Stimulated activated naive CD8-positive, alpha-beta T cell treated with anti-CD3 and anti-CD28 coated beads, Interleukin-15, amount 100 ng/mL, for 72 hours (primary cell): ENCODE measurements at regions not wholly inside any gene's neighbourhood (a gene's known extent, or its start where the extent isn't known, plus 50 kb on each side); places are given as distances from the start of the nearest gene placed in this dataset.
"Not testable (repeated sequence)": the region's sequence is repeated elsewhere in the genome, so short reads cannot be mapped to it uniquely, and the experiment has no call there.

Source experiments
- ATAC-seq: fragments of 150-1000 bp; cut with Tn5 transposase; 2 replicates; pipeline ENCODE4 v1.10.0; 2021; ENCODE audit warnings: mild to moderate bottlenecking, moderate library complexity
- DNase-seq, 2 donors: peaks; one replicate each; pipeline ENCODE4 v3.0.0; 2021 to 2022
- H3K27ac Mint-ChIP-seq, 2 donors: one replicate each; pipeline ENCODE4 v1.8.0; 2022; ENCODE audit warnings: mild to moderate bottlenecking in 2 of 2, mixed read lengths in 2 of 2, moderate library complexity in 2 of 2
- H3K27me3 Mint-ChIP-seq: one replicate; pipeline ENCODE4 v1.8.0; 2022; ENCODE audit warnings: mixed read lengths
- H3K4me1 Mint-ChIP-seq: one replicate; pipeline ENCODE4 v1.8.0; 2022; ENCODE audit warnings: mild to moderate bottlenecking, mixed read lengths
- H3K4me3 Mint-ChIP-seq, 2 donors: one replicate each; pipeline ENCODE4 v1.8.0; 2022; ENCODE audit warnings: mild to moderate bottlenecking in 2 of 2, mixed read lengths in 2 of 2, moderate library complexity in 1 of 2
- H3K9me3 Mint-ChIP-seq, 2 donors: one replicate each; pipeline ENCODE4 v1.8.0; 2022; ENCODE audit warnings: mixed read lengths in 2 of 2

- Mint-ChIP-seq H3K27ac (no peak overlapping the region), H3K27me3 (peaks cover 30% of the 10 kb centered on the region), H3K9me3 (no peaks in the 10 kb centered on the region), H3K4me3 (no peak overlapping the region), H3K4me1 (no peaks in the 10 kb centered on the region)
- ATAC-seq, result no peak
- DNase-seq, result no peak
Observed at GRCh38 chr17:34750004-34750403, 170.6 kb downstream of the TMEM132E start.

- ATAC-seq (no peak), DNase-seq (no peak)
- H3K27me3 Mint-ChIP-seq, result peaks cover 32% of the 10 kb centered on the region
- no peak overlapping the region for H3K4me3 Mint-ChIP-seq
- no peak overlapping the region for H3K27ac Mint-ChIP-seq
- H3K9me3 Mint-ChIP-seq, result no peaks in the 10 kb centered on the region
- no peaks in the 10 kb centered on the region for H3K4me1 Mint-ChIP-seq
Observed at GRCh38 chr17:34741967-34742366, 162.6 kb downstream of the TMEM132E start.

GRCh38 chr17:34740565-34741520, 161.5 kb downstream of the TMEM132E start:
- Mint-ChIP-seq H3K4me1 (no peaks in the 10 kb centered on the region), H3K27me3 (peaks cover 32% of the 10 kb centered on the region), H3K27ac (no peak overlapping the region), H3K4me3 (no peak overlapping the region), H3K9me3 (no peaks in the 10 kb centered on the region)
- ATAC-seq (no peak), DNase-seq (no peak)

- no peak for ATAC-seq
- no peak for DNase-seq
- peaks cover 32% of the 10 kb centered on the region for H3K27me3 Mint-ChIP-seq
- no peaks in the 10 kb centered on the region for H3K4me1 Mint-ChIP-seq
- no peaks in the 10 kb centered on the region for H3K9me3 Mint-ChIP-seq
- no peak overlapping the region for H3K27ac Mint-ChIP-seq
- H3K4me3 Mint-ChIP-seq, result no peak overlapping the region
Observed at GRCh38 chr17:34739386-34739785, 160.0 kb downstream of the TMEM132E start.

GRCh38 chr17:34737673-34738072, 158.3 kb downstream of the TMEM132E start:
- H3K9me3 Mint-ChIP-seq, H3K27ac Mint-ChIP-seq, DNase-seq, ATAC-seq, H3K4me3 Mint-ChIP-seq, H3K4me1 Mint-ChIP-seq: not testable (repeated sequence)
- H3K27me3 Mint-ChIP-seq, result peaks cover 40% of the 10 kb centered on the region

GRCh38 chr17:34736611-34737010, 157.2 kb downstream of the TMEM132E start:
- DNase-seq (no peak), ATAC-seq (no peak)
- Mint-ChIP-seq H3K27me3 (peaks cover 29% of the 10 kb centered on the region), H3K4me3 (no peak overlapping the region), H3K9me3 (peaks cover 0 to 6% of the 10 kb centered on the region in 2 donors), H3K4me1 (no peaks in the 10 kb centered on the region), H3K27ac (peak overlapping the region in 1 of 2 donors; percentile 6)

DNA sequence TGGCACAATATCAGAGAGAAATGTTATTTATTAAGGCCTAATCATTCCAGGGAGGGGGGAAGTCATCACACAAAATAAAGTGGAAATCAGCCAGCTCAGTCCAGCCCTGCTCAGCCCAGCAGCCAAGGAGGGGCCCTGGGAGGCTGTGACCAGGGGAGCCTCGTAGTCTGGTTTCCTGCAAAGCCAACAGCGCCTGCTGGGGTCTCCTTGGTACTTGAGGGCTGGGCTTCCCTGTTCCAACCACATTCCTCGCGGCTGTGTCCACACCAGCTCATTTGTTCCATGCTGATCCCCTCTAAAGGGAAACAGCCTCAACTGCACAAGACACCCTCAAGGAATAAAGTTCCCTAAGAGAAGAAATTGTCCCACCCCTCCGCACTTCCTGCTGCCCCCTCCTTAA, 154.0 kb downstream of the TMEM132E start:
- Mint-ChIP-seq H3K9me3 (peaks cover 0 to 9% of the 10 kb centered on the region in 2 donors), H3K4me3 (no peak overlapping the region), H3K27me3 (peaks cover 18% of the 10 kb centered on the region)

DNA sequence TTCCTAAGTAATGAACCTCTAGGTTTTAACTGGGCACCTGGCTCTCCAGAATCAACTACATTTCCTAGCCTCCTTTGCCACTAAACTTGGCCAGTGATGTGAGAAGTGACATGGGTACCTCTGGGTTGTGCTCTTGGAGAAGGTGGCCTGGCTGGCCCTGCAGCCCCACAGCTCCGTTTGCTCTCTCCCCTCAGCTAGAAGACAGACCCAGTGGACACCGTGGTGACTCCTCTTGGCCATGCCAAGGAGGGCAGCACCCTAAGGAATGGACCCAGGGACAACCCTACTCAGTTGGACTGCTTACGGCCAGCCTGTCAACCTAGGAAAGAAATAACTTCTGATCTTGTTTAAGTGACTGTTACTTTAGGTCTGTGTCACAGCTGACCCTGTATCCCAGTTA, 151.4 kb downstream of the TMEM132E start:
- H3K4me3 Mint-ChIP-seq, result no peak overlapping the region
- no peak for DNase-seq
- H3K27me3 Mint-ChIP-seq, result peaks cover 23% of the 10 kb centered on the region
- H3K27ac Mint-ChIP-seq, result no peak overlapping the region
- H3K4me1 Mint-ChIP-seq, result no peaks in the 10 kb centered on the region
- ATAC-seq, result no peak
- H3K9me3 Mint-ChIP-seq, result peaks cover 0 to 9% of the 10 kb centered on the region in 2 donors

More for the DNA sequence above, 154.0 kb downstream of the TMEM132E start:
- DNase-seq (no peak), ATAC-seq (no peak)
- no peak overlapping the region for H3K27ac Mint-ChIP-seq
- no peaks in the 10 kb centered on the region for H3K4me1 Mint-ChIP-seq

DNA sequence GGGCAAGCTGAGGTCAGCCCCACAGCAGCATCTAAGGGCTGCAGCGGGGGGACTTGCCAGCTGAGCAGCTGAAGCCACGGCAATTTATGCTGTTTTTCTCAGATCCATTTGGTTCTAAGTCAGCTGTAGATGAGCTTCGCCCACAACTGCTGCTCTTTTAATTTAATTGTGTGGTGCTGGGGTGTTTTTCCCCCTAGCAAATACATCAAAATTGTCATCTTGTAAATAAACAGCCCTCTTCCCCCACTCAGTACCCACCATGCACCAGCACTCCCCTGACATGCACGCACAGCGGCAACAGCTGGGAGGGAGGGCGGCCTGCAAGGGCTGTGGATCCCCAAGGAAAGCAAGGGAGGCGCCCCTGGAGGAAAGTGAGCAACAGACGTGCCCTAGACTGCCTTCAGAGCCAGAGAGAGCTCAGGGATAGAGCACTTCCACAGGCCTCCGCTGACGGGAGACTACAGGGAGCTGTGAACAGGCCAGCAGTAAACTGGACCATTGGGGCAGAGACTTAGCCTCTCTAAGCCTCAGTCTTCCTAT, 149.5 kb downstream of the TMEM132E start:
- Mint-ChIP-seq H3K4me3 (no peak overlapping the region), H3K27me3 (peaks cover 30% of the 10 kb centered on the region), H3K4me1 (no peaks in the 10 kb centered on the region), H3K9me3 (peaks cover 0 to 9% of the 10 kb centered on the region in 2 donors), H3K27ac (no peak overlapping the region)
- DNase-seq, result no peak
- ATAC-seq, result no peak

DNA sequence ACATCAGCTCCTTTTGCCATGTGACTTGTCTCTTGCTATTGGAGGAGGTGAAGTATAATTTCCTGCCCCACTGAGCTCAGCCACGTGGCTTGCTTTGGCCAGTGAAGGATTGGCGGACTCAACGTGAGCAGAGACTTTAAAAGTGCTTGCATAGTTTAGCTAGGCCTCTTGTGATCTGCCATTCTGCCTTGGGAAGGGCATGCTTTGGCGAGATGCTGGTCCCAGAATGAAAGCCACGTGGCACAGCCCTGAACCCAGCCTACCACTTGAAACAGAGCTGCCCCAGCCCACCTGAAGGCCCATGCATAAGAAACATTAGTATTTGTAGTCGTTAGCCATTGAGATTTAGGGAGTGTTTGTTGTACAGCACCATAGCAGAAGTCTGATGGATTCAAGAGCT, 148.2 kb downstream of the TMEM132E start:
- ATAC-seq (no peak), DNase-seq (no peak)
- H3K4me3 Mint-ChIP-seq, result no peak overlapping the region
- no peak overlapping the region for H3K27ac Mint-ChIP-seq
- no peaks in the 10 kb centered on the region for H3K4me1 Mint-ChIP-seq
- peaks cover 0 to 9% of the 10 kb centered on the region in 2 donors for H3K9me3 Mint-ChIP-seq
- H3K27me3 Mint-ChIP-seq, result peaks cover 39% of the 10 kb centered on the region

- DNase-seq, result no peak
- H3K4me1 Mint-ChIP-seq, result no peaks in the 10 kb centered on the region
- H3K27ac Mint-ChIP-seq, result no peak overlapping the region
- peaks cover 0 to 4% of the 10 kb centered on the region in 2 donors for H3K9me3 Mint-ChIP-seq
- H3K27me3 Mint-ChIP-seq, result peaks cover 43% of the 10 kb centered on the region
- no peak overlapping the region for H3K4me3 Mint-ChIP-seq
- ATAC-seq, result no peak
Observed at GRCh38 chr17:34726536-34727384, 147.4 kb downstream of the TMEM132E start.

DNA sequence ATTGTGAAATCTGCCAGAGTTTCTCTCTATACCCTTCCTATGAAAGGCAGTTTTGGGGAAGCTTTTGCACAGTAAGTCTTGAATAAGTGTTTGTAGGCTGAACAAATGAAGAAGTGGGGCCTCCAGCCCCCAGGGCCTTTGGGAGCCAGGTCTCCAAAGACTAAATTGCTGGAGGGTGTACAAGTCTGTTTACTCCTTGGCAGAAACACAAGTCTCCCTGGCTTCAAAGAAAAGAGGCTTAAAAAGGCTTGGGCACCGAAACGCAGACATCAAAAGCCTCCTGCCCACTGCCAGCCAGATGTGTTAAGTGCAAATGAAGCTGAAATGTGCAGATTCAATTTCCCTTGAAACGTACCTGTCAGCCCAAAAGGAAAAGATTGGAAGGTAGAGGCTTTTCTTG, 146.3 kb downstream of the TMEM132E start:
- Mint-ChIP-seq H3K4me1 (no peaks in the 10 kb centered on the region), H3K4me3 (no peak overlapping the region), H3K27ac (no peak overlapping the region), H3K9me3 (no peaks in the 10 kb centered on the region), H3K27me3 (peaks cover 43% of the 10 kb centered on the region)
- DNase-seq (no peak), ATAC-seq (no peak)

- ATAC-seq (no peak), DNase-seq (no peak)
- Mint-ChIP-seq H3K4me3 (no peak overlapping the region), H3K4me1 (no peaks in the 10 kb centered on the region), H3K27me3 (peaks cover 43% of the 10 kb centered on the region), H3K27ac (no peak overlapping the region), H3K9me3 (no peaks in the 10 kb centered on the region)
Observed at GRCh38 chr17:34725008-34725407, 145.6 kb downstream of the TMEM132E start.

- H3K4me1 Mint-ChIP-seq, result no peaks in the 10 kb centered on the region
- no peak for DNase-seq
- H3K27me3 Mint-ChIP-seq, result peaks cover 39% of the 10 kb centered on the region
- no peak overlapping the region for H3K4me3 Mint-ChIP-seq
- no peaks in the 10 kb centered on the region for H3K9me3 Mint-ChIP-seq
- no peak overlapping the region for H3K27ac Mint-ChIP-seq
- ATAC-seq, result no peak
Observed at GRCh38 chr17:34723875-34724274, 144.5 kb downstream of the TMEM132E start.

DNA sequence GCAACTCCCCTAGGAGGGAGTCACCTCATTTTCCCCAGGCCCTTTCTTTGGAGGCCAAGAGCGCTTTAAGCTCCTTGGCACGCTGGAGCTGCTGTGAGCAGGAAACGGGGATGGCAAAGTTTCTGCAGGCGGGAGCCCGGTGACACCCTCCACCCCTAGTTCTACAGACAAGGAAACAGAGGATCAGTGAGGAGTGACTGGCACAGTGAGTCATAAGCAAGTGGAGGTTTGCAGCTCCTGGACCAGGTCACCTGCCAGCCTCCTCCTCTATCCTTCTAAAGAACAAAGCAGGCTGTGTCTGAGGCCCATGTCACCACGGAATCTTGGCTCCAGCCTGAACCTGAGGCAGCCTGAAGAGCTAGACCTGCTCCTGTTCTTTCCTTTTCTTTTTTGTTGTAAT, 141.9 kb downstream of the TMEM132E start:
- Mint-ChIP-seq H3K9me3 (no peaks in the 10 kb centered on the region), H3K4me1 (no peaks in the 10 kb centered on the region), H3K27me3 (peaks cover 29% of the 10 kb centered on the region), H3K27ac (no peak overlapping the region), H3K4me3 (no peak overlapping the region)
- DNase-seq (no peak), ATAC-seq (no peak)

- DNase-seq, result no peak
- no peak overlapping the region for H3K4me3 Mint-ChIP-seq
- H3K27me3 Mint-ChIP-seq, result peaks cover 29% of the 10 kb centered on the region
- no peaks in the 10 kb centered on the region for H3K4me1 Mint-ChIP-seq
- H3K9me3 Mint-ChIP-seq, result no peaks in the 10 kb centered on the region
- no peak overlapping the region for H3K27ac Mint-ChIP-seq
- no peak for ATAC-seq
Observed at GRCh38 chr17:34720760-34721159, 141.4 kb downstream of the TMEM132E start.
